GM19467 (cell line): ENCODE measurements at regions not wholly inside any gene's neighbourhood (a gene's known extent, or its start where the extent isn't known, plus 50 kb on each side); places are given as distances from the start of the nearest gene placed in this dataset.

Experiments used
- ATAC-seq: cut with Tn5 transposase; IDR thresholded peaks from one replicate; pipeline ENCODE4 v1.9.1; 2021; ENCODE audit warnings: mild to moderate bottlenecking, moderate library complexity; ENCODE audit not compliant: unreplicated experiment

DNA sequence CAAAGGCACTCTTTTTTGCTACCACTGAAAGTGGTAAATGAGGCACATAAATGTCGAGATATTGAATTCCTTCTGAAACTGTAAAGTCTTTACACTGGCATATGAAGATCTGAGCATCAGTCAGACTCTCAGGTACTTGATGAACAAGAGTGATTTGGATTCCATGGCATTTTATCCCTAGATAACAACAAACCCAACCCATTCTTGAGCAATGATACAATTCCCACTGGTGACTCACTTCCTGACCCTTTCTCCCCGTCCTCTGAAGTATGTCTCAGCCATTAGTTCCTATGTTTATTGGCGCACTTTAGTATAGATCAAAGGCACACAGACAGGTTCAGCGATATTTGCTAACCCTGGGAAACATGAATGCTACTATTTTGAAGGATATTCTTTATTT is 147.0 kb upstream of the RBFOX1 start:
- ATAC-seq = no peak

DNA sequence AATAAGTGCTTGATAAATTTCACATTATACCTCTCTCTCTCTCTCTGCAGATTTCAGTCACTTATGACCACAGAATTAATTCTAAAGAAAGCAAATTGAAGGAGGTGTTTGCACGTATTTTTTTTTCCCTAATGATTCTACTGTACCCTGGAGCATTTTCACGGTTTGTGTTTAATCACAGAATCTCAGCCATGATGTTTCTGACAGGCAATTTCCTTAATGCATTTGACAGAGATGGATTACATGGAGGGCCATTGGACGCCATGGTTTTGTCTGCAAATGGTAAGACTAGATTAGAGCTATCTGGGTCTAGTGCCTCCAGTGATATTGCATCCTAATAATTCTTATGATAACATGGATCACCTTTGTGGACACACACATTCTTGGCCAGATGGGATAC is 147.5 kb upstream of the RBFOX1 start:
- ATAC-seq = no peak

DNA sequence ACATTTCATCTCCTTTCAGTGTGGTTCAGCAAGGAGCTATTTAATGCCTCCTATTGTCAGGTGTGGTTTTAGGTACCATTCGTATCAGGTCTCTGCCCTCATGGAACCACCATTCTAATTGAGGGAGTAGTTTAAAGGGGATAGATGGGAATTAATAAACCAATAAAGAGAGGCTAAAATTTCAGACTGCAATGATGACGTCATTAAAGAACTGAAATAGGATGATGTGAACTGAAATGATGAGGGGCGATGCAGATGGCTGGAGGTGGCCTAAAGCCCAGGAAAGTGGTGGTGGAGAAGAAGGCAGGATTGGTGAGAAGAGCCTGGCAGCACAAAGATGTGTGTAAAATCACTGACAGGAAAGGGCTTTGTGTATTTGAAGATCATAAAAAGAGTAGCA is 148.9 kb upstream of the RBFOX1 start:
- no peak for ATAC-seq

DNA sequence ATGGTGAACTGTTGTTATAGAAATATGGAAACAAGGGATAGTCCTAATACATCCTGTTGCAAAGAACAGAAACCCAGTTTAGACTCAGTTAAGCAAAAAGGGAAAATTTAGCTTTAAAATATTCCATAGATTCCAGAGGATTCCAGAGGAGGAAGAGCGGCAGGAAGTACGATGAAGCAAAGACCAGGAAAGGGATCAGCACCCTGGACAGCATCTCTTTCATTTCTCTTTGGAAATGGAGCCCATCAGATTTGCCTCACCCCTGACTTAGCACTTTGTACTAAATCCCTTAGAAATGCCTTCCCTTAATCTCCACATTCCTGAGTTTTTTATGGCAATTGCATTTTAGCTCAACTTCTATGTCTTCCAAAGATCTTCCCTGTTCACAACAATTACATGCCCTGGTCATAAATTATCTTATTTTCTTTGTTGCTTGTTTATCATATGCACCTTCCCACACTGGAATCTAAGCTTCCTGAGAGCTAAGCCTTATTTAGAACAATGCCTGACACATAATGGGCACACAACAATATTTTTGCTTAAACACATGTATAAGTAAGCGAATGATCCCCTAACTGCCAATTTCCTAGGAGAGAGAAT is 150.0 kb upstream of the RBFOX1 start:
- ATAC-seq = no peak

- ATAC-seq = no peak
Observed at GRCh38 chr16:7177875-7178274, 154.8 kb upstream of the RBFOX1 start.

- ATAC-seq = no peak
Observed at GRCh38 chr16:7171151-7171550, 161.5 kb upstream of the RBFOX1 start.

DNA sequence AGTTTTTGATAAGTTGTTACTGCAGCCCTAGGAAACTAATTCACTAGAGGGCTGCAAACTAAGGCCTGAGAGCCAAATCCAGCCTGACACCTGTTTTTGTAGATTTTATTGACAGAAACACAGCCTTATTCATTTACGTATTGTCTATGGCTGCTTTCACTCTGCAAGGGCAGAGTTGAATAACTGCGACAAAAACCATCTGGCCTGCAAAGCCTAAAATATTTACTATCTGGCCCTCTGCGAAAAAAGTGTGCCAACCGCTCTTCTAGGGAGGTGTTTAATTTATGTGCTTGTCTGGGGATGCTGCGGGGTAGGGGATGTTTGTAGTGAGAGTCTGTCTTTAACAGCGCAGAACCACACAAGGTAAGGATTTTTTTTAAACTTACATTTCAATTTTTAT is 165.0 kb upstream of the RBFOX1 start:
- ATAC-seq = no peak

DNA sequence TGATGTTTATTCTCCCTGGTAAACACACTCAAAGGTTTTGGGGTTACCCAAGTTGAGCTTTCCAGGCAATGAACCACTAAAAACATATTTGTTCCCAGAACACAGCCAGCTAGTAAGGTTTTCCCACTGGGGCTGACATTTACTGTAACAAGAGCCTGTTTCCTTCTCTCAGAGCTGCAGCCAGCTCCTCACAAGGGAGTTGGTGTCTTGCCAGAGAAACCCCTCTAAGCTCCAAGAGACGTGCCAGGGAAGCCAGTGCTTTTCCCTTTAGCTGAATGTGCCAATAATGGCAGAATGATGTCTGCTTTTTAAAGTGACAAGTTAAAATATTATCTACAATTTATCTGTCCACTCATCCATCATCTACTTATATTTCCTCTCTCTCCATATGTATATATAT is 170.8 kb upstream of the RBFOX1 start:
- no peak for ATAC-seq

GRCh38 chr16:7160093-7160492 is 172.6 kb upstream of the RBFOX1 start:
- ATAC-seq = no peak

DNA sequence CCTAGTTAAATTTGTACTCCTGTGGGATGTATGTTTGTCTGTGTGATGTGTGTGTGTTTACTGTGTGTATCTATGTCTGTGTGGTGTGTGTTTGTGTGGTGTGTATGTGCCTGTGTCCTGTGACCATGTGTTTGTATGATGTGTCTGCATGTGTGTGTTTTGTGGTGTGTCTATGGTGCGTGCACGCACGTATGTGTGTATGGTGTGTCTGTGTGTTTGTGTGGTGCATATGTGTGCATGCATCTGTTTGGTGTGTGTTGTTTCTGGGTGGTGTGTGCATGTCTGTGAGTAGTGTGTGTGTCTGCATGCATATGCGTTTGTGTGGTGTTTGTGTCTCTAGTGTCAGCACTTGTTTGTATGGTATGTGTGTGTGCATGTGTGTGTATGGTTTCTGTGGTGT is 174.2 kb upstream of the RBFOX1 start:
- no peak for ATAC-seq

DNA sequence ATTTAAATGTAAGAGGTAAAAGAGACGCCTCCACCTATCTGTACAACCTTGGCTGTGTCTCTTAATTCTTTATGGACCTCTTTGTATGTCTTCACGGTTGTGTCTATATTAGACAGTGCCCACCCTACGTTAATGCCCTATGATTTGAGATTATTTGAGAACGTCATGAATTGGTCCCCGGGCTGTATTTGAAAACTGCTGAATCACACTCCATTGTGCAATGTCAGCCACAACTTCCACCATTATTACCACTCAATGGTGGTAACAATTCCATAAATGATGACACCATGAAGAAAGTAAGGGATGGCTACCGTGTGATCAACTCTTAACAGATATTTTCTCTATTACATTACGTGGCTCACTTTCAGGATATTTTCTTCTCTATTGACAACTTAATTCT is 182.4 kb upstream of the RBFOX1 start:
- ATAC-seq = no peak

GRCh38 chr16:7148606-7149005 is 184.0 kb upstream of the RBFOX1 start:
- no peak for ATAC-seq

DNA sequence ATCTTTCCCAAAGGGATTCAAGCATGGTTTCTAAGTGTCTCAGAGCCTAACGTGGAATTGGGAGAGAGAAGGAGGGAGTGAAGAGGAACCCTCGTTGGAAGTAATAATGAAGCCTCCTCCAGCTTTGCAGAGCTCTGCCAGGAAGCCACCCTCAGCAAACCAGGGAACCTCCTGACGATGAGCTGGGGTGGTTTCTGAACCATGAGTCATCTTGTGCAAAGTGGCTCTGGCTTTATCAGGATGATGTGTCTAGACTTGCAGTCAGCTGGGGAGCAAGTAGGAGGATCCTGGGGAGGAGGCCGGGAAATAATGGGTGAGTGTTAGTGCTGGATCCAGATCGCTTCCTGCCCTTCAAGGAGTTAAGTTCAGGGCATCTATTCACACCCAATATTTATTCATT is 191.7 kb upstream of the RBFOX1 start:
- ATAC-seq = no peak

DNA sequence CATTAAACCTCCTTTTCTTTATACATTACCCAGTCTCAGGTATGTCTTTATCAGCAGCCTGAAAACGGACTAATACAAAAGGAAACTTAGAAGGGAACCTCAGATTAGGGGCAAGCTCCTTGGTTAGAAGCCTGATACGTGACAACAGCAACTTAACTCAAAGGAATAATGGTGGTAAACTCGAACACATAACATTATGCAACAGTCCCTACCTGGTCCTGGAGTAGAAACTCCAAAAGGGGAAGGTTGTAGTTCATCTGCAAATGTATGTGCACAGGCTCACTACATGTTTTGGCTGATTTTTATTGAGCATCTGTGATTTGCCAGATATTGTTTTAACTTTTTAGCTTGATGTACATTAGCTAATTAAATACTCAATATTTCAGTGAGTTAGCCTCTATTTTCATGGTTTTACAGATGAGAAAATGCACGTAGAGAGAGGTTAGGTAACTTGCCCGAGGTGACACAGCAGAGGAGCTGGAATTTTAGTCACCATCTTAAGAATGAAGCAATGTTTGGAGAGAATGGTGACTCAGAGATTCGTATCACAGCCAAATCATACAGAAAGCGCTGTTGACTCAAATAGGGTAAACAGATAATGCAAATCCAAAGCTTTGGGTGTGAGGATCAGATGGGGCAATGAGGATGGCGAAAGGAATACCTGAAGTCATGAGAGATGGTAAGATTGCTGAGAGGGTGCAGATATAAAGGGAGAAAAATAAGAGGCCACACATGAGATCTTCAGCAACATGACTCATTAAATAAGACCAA is 194.9 kb upstream of the RBFOX1 start:
- ATAC-seq = no peak

DNA sequence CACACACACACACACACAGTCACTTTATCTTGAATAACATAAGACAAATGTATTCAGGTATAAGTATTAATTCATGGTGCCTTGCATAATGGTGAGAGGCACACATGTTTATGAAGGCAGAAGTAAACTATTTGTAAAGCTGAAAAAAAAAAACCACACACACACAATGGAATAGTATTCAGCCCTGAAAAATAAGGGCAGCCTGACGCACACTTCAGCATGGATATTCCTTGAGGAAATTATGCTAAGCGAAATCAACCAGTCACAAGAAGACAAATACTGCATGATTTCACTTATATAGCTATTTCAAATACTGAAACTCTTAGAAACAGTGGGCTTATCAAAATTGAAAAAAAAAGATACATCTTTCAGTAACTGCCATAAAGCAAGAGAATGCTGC is 200.2 kb upstream of the RBFOX1 start:
- ATAC-seq = no peak

GRCh38 chr16:7124701-7125100 is 207.9 kb upstream of the RBFOX1 start:
- ATAC-seq = no peak

DNA sequence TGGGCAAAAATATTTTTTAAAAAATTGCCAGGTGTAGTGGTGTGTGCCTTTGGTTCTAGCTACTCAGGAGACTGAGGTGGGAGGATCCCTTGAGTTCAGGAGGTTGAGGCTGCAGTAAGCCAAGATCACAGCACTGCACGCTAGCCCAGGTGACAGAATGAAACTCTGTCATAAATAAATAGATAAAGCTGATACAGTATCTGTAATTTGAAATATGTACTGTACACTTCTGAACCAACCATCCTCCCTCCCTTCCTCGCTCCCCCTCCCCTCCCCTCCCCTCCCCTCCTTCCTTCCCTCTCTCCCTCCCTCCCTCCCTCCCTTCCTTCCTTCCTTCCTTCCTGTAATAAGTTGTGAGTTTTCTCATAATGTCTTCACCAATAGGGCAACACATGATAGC is 208.4 kb upstream of the RBFOX1 start:
- ATAC-seq = no peak

DNA sequence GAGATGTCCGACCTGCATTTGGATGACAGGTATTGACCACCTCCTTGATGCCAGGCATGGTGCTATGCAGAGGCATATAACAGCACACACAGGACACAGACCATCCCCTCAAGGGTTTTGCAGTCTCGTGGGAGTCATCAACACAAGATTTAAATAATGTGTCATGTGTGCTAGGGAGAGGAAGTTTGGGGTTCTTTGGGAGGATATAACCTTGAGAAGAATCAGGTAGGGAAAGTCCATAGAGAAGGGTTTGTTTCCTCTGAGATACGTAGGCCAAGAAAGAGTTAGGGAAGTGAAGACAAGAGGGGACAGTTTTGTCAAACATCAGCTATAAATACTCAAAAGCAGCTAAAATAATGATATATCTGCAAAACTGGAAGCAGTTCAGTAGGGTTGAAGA is 215.9 kb upstream of the RBFOX1 start:
- ATAC-seq = no peak

GRCh38 chr16:7115898-7116297 is 216.7 kb upstream of the RBFOX1 start:
- ATAC-seq = no peak

DNA sequence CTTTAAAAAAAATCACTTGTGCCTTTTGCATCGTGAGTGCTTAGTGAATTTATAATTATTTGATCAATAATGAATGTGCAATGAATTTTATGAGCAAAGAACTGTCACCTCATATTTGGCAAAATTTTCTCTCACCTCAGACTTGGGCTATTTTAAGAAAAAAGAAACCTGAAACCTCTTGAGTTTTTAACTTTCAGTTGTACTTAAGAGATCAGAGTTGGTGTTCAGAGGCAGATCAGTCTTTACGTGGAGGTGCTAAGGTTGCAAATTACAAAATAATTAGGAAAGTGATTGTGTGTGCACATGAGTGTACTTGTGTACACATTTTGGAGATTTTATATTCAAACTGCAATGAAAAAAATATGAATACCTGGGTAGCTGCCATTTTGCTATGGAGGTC is 218.7 kb upstream of the RBFOX1 start:
- no peak for ATAC-seq

GRCh38 chr16:7113395-7113794 is 219.2 kb upstream of the RBFOX1 start:
- no peak for ATAC-seq

GRCh38 chr16:7111265-7111664 is 221.4 kb upstream of the RBFOX1 start:
- no peak for ATAC-seq

GRCh38 chr16:7107436-7107835 is 225.2 kb upstream of the RBFOX1 start:
- ATAC-seq = no peak
